Neural crest cell (in vitro differentiated cells): ENCODE measurements at regions not wholly inside any gene's neighbourhood (a gene's known extent, or its start where the extent isn't known, plus 50 kb on each side); places are given as distances from the start of the nearest gene placed in this dataset.

ENCODE experiments used
- DNase-seq: peaks from one replicate; pipeline ENCODE4 v3.0.0; 2021; ENCODE audit warnings: low read depth, mixed read lengths, low spot score
- H3K27ac Mint-ChIP-seq: one replicate; pipeline ENCODE4 v1.8.0; 2021; ENCODE audit warnings: mild to moderate bottlenecking, mixed read lengths; ENCODE audit not compliant: unreplicated experiment
- H3K27me3 Mint-ChIP-seq: 2 replicates; pipeline ENCODE4 v1.8.0; 2021; ENCODE audit warnings: low read depth, mild to moderate bottlenecking, mixed read lengths
- H3K36me3 Mint-ChIP-seq: 2 replicates; pipeline ENCODE4 v1.8.0; 2021; ENCODE audit warnings: low read depth, mild to moderate bottlenecking, mixed read lengths
- H3K4me1 Mint-ChIP-seq: 2 replicates; pipeline ENCODE4 v1.8.0; 2021; ENCODE audit warnings: mixed read lengths
- H3K4me3 Mint-ChIP-seq: one replicate; pipeline ENCODE4 v1.8.0; 2021; ENCODE audit warnings: mild to moderate bottlenecking, mixed read lengths
- H3K9me3 Mint-ChIP-seq: 2 replicates; pipeline ENCODE4 v1.8.0; 2021; ENCODE audit warnings: mixed read lengths
- TF ChIP-seq, protein P1 (sequence below): fragments of 200-600 bp; sonication (generic); conservative IDR thresholded peaks from 2 replicates; pipeline ENCODE4 v1.5.0; 2021; ENCODE audit warnings: antibody characterized with exemption, mild to moderate bottlenecking

GRCh38 chr16:87199379-87199778 lies 117.8 kb downstream of the C16orf95 start:
- H3K9me3 Mint-ChIP-seq: no peaks in the 10 kb centered on the region
- DNase-seq: no peak
- H3K4me3 Mint-ChIP-seq: no peak overlapping the region
- H3K27ac Mint-ChIP-seq: no peak overlapping the region
- peaks cover 25% of the 10 kb centered on the region for H3K4me1 Mint-ChIP-seq
- no peaks in the 10 kb centered on the region for H3K36me3 Mint-ChIP-seq
- H3K27me3 Mint-ChIP-seq: peaks cover 3% of the 10 kb centered on the region
- TF ChIP-seq, protein P1, sequence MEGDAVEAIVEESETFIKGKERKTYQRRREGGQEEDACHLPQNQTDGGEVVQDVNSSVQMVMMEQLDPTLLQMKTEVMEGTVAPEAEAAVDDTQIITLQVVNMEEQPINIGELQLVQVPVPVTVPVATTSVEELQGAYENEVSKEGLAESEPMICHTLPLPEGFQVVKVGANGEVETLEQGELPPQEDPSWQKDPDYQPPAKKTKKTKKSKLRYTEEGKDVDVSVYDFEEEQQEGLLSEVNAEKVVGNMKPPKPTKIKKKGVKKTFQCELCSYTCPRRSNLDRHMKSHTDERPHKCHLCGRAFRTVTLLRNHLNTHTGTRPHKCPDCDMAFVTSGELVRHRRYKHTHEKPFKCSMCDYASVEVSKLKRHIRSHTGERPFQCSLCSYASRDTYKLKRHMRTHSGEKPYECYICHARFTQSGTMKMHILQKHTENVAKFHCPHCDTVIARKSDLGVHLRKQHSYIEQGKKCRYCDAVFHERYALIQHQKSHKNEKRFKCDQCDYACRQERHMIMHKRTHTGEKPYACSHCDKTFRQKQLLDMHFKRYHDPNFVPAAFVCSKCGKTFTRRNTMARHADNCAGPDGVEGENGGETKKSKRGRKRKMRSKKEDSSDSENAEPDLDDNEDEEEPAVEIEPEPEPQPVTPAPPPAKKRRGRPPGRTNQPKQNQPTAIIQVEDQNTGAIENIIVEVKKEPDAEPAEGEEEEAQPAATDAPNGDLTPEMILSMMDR: no peak

GRCh38 chr16:87199901-87200300 lies 117.3 kb downstream of the C16orf95 start:
- no peak for DNase-seq
- no peak overlapping the region for H3K4me3 Mint-ChIP-seq
- TF ChIP-seq, protein P1: no peak
- no peaks in the 10 kb centered on the region for H3K9me3 Mint-ChIP-seq
- H3K4me1 Mint-ChIP-seq: peaks cover 25% of the 10 kb centered on the region
- no peaks in the 10 kb centered on the region for H3K36me3 Mint-ChIP-seq
- no peak overlapping the region for H3K27ac Mint-ChIP-seq
- H3K27me3 Mint-ChIP-seq: peaks cover 3% of the 10 kb centered on the region

GRCh38 chr16:87200637-87201036 lies 116.6 kb downstream of the C16orf95 start:
- no peak for DNase-seq
- TF ChIP-seq, protein P1: no peak
- Mint-ChIP-seq H3K4me3 (no peak overlapping the region), H3K4me1 (peaks cover 25% of the 10 kb centered on the region), H3K27ac (no peak overlapping the region), H3K27me3 (peaks cover 3% of the 10 kb centered on the region), H3K9me3 (no peaks in the 10 kb centered on the region), H3K36me3 (no peaks in the 10 kb centered on the region)

DNA sequence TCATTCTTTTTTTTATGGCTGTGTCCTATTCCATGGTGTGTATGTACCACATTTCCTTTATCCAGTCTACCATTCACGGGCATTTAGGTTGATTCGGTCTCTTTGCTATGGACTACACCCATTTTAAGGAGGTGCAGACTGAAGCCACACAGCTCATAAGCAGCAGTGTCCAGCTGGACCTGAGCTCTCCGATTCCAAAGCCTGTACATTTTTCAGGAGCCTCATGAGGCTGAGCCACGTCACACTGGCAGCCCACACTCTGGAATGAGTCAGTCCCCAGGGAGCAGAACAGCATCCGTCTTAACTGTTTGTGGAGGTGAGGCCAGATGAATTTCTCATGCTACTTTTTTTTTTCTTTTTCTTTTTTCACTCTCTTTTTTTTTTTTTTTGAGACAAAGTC lies 116.1 kb downstream of the C16orf95 start:
- H3K4me3 Mint-ChIP-seq: no peak overlapping the region
- no peaks in the 10 kb centered on the region for H3K36me3 Mint-ChIP-seq
- H3K9me3 Mint-ChIP-seq: no peaks in the 10 kb centered on the region
- no peak for DNase-seq
- H3K27me3 Mint-ChIP-seq: peaks cover 3% of the 10 kb centered on the region
- H3K4me1 Mint-ChIP-seq: peaks cover 25% of the 10 kb centered on the region
- H3K27ac Mint-ChIP-seq: no peak overlapping the region
- TF ChIP-seq, protein P1: no peak

DNA sequence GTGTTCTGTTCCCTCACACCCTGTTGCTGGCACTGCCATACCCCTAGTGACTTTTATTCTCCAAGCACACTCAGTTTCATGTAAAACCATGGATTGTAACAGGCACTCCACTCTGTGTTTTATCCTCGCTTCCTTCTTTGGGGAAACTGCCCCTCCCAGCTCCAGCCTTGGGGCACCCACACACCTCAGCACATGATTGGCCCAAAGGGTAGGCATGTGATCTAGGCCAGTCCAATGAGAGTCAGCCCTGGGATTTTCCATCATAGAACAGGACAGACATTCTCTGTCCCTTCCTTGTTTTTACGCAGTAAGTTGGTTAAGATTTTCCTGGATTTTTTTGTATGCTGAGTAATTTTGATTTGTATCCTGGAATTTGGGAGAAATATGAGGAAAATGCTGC lies 115.4 kb downstream of the C16orf95 start:
- Mint-ChIP-seq H3K4me1 (peaks cover 29% of the 10 kb centered on the region), H3K27me3 (peaks cover 3% of the 10 kb centered on the region), H3K9me3 (no peaks in the 10 kb centered on the region), H3K4me3 (no peak overlapping the region), H3K27ac (no peak overlapping the region), H3K36me3 (no peaks in the 10 kb centered on the region)
- TF ChIP-seq, protein P1: no peak
- no peak for DNase-seq

GRCh38 chr16:87202346-87202745 lies 114.8 kb downstream of the C16orf95 start:
- Mint-ChIP-seq H3K27me3 (peaks cover 6% of the 10 kb centered on the region), H3K36me3 (no peaks in the 10 kb centered on the region), H3K27ac (no peak overlapping the region), H3K4me1 (peaks cover 35% of the 10 kb centered on the region), H3K4me3 (no peak overlapping the region), H3K9me3 (no peaks in the 10 kb centered on the region)
- TF ChIP-seq, protein P1: no peak
- no peak for DNase-seq
